Stimulated activated CD4-positive, alpha-beta T cell treated with anti-CD3 and anti-CD28 coated beads, Interleukin-1b, Interleukin-23, amount 100 ng/mL, for 4 hours (primary cell): ENCODE measurements at regions not wholly inside any gene's neighbourhood (a gene's known extent, or its start where the extent isn't known, plus 50 kb on each side); places are given as distances from the start of the nearest gene placed in this dataset.

ENCODE experiments used
- DNase-seq, 2 donors: peaks; one replicate each; pipeline ENCODE4 v3.0.0-alpha.2; 2020; ENCODE audit warnings: low read depth in 2 of 2

DNA sequence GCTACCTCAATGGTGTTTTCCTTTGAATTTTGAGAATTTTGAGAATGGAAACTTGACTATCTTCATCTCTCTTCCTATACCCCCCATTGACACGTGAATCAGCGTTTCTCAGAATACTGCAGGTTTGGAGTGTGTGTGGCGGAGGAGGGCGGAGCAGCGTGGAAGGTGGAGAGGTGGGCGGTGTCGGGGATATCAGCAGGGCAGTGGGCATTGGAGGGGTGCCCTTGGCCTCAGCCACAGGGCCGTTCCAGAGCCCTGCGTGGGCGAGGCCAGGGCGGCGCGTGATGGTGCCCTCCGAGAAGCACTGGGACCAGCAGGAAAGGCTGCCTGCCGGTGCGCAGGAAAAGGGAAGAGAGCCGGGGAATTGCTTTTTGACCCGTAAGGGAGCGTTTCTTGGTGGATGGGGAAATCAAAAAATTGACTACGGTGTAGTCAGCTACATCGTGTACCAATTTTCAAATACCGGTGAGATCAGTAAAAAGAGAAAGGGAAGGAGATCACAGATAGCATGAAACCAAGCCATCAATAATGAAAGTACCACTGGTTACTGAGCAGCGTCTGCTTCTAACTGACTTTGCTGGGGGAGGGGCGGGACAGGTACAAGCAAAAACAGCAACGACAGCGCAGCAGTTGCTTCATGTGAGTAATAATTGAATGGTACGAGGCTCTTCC is 82.7 kb upstream of the DUSP22 start:
- peak; percentile 46 to 52 for DNase-seq

DNA sequence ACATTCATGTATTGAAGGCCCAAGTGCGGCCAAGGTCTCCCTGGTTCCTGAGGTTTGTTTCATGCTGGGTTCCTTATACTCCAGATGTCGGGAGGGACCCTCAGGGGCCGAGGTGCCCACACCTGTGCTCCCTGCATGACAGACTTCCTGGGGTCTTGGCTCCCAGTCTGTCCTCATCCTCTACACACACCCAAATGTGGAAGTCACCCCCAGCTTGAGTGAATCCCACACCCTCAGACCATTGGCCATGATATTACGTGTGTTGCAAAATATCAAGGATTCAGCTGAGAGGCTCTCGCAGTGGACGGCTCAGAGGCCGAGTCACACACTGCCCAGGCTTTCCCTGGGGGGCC is 82.2 kb upstream of the DUSP22 start:
- no peak for DNase-seq

DNA sequence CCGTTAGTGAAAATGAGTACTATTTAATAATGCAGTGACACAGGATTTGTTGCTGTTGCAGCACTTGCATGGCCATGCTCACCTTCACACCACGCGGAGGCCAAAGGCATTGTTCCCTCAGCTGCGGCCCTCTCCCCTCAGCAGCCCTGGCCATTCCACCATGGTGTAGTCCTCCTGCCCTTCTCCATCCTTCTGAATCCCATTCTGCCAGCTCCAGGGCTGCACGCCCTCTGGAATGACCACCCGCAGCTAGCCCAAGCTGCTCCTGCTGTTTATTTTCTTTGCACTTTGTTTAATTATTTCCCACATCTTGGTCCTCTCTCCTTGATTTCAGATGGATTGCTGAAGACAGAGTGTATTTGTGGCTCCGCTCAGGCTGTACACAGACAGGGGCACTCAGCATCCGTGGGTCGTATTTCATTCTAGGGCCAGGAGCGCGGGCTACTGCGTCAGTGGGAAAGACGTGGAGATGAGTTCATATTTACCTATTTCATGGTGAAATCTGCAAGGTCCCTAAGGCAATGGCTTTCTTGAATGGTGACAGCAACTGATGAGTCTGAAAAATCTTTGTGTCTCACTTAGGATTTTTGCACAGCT is 81.4 kb upstream of the DUSP22 start:
- no peak for DNase-seq

DNA sequence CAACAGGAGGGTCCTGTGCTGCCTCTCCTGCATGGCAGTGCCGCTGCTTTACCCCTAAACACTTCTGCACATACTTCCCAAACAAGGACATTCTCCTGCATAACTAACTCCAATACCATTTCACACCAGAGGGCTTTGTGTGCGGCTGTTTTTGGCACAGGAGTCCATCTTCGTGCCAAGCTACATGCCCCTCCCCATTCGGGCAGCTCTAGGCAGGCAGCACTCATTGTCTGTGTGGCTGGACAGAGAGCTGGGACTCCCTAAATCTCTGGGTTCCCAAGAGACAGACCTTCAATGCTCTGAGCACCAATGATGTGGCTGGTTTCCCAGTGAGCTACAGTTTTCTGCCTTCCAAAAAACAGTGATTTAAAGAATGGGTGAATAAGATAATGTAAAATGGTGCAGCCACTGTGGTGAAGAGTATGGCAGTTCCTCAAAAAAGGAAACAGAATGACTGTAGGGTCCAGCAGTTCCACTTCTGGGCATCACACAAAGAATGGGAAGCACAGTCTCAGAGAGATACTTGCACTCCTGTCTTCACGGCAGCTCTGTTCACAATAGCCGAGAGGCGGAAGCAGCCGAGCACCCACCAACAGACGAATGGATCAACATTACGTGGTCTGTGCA is 80.3 kb upstream of the DUSP22 start:
- no peak for DNase-seq

DNA sequence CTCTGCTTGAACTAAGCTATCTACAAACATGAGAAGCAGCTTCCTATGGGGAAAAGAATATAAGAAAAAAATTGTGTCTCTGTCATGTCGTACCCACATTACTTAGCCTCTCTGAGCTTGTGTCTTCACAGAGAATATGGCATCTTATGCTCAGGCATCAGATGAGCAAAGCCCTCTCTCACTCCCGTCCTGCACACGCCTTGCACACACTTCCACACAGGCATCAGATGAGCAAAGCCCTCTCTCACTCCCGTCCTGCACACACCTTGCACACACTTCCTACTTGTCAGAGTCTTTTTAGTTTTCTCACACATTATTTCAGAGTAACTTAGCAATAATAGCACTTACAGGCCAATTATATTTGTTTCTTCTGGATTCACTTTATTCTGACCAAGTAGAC is 79.0 kb upstream of the DUSP22 start:
- no peak for DNase-seq

DNA sequence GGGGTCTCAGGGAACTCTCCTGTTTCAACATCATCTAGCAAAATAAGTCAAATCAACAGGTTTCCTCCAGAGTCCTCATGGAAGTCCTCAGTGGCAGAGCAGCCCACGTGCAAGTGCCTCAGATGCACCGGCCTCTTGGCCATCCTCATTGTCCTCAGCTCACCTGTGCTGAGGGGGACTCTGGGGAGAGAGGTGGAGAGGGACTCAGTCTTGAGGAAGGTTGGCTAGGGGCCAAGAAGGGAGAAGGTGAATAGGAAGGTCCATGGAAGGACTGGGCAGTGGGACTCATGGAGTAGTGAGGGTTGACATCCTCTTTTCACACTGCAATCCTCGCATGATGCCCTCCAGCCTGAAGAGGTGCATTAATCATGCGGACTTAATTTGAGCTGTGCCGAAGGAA is 77.9 kb upstream of the DUSP22 start:
- no peak for DNase-seq

DNA sequence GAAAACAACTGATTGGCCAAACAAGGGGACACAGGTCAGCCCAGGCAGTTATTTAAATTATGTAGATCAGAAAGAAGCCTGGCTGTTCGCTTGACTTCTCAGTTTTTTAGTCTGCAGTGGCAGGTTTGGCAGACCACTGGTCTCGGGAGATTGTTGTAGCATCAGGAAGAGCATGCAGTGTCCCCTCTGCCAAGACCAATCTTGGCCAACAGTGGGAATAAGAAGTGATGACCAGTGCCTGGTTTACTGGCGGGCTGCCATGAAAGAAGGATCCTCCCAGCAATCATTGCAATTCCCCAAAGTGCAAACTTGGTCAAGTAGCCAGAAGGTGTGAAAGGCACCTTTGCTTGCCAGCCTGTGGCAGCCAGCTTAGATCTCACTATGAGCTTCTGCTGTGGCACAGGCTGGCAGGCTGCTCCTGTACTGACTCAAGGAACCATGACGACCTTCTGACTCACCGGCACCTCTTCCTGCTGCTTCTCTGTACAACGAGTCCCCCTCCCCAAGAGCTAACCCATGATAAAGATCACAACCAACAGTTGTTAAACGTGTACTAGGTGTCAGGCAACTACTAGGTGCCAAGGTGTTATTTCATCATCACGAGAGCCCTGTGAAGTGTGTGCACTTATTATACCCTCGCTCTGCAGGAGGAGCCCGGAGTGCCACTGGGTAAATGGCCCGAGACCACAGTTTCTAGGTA is 76.8 kb upstream of the DUSP22 start:
- DNase-seq: peak; percentile 42 to 48

- no peak for DNase-seq
Measured at GRCh38 chr6:217048-217659, 75.1 kb upstream of the DUSP22 start.

GRCh38 chr6:218153-219018 is 73.9 kb upstream of the DUSP22 start:
- no peak for DNase-seq

- DNase-seq: no peak
Measured at GRCh38 chr6:219019-219570, 73.2 kb upstream of the DUSP22 start.

- DNase-seq: no peak
Measured at GRCh38 chr6:219641-220198, 72.6 kb upstream of the DUSP22 start.

DNA sequence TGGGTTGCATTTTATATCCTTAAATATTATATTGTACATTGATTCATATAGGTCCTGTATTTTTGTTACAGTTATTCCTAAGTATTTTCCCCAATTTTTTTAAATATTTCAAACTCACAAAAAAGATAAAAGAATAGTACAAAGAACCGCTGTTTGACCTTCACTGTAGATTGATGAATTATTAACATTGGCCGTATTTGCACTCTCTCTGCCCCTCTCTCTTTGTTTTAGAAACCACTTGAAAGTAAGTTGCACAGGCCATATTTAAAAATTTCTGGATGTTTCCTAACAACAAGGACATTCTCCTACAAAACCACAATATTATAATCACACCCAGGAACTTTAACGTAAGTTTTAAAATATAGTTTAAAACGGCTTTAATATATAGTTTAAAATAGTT is 72.0 kb upstream of the DUSP22 start:
- no peak for DNase-seq

DNA sequence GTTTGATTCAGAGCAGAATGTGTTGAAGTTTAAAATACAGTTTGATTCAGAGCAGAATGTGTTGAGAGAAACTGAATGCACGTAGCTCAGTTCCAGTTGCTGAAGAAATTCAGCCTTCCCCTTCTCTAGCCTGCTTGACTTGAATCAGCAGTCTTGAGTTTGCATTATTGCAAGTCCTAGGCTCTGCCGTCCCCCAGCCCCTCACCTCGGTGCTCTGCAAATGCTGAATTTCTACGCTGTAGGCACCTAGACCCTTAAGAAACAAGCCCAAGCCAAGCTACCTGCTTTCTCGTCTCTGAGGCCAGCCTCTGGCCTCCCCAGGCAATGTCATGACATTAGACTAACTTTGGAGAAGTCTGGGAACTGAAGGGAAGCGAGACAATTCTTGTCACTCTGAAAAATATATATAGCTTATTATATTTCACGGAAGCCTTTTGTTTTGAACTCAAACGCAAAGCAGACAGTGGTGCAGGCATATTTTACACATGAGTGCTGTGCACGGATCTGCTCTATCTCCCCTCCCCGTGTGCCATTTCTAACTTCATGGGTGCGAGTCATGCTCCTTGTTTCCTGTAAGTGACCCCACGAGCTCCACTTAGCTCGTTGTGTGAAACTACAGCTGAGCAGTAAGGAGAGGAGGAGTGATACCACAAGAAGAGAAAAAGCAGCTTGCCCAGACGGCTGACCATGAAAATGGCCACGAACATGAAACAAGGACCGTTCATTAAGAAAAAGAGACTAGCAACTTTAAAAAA is 71.4 kb upstream of the DUSP22 start:
- DNase-seq: no peak

DNA sequence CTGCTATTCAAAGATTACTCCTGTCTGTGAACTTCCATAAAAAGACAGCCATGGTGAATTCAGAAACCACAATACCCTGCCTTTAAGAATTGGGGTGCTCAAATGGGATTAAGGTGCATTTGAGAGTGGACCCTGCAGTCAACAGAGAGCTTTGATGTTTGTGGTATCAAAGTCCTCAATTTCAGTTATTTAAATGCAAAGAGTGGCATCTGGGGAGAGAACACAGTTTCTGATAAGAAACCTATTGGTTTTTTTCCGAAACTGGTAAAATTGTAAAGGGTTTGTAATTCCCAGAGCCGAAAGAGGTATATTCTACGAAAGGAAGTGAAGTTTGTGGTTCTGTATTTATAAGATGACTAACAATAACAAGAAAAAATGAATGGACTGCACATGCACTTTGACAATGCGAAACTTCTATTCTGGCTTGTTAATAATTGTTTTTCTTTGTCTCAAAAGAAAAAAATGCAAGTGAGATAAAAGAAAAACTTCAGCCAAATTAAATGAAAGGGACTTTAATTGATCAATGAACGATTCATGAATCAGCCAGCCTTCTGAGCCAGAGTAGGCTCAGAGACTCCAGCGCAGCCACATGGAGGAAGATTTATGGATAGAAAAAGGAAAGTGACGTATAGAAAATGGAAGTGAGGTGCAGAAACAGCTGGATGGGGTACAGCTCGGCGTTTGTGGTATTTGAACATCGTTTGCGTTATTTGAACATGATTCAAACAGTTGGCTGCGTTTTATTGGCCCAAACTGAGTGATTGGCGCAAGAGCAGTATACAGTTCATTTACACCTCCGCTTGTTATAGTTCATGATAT is 70.5 kb upstream of the DUSP22 start:
- DNase-seq: no peak

DNA sequence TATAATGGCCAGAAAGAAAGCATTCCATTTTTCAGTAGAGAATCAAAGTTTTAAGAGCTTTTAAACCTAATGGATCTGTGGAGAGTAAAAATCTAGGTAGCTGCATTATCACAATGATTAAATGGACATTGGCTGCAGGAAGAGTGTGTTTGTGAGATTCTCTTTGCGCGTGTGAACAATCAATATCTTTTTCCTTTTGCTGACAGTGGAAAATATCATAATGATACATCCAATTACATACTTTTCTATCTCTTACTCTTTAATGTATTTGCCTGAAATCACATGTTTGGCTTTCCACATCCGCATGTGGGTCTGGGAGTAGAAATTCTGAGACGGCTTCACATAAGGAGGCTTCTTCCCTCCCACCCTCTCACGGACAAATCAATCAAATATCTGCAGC is 69.8 kb upstream of the DUSP22 start:
- DNase-seq: no peak

GRCh38 chr6:223136-223535 is 69.2 kb upstream of the DUSP22 start:
- no peak for DNase-seq

- no peak for DNase-seq
Measured at GRCh38 chr6:223763-224162, 68.5 kb upstream of the DUSP22 start.

- no peak for DNase-seq
Measured at GRCh38 chr6:224350-224749, 67.9 kb upstream of the DUSP22 start.

GRCh38 chr6:225121-225721 is 67.1 kb upstream of the DUSP22 start:
- DNase-seq: peak; percentile 49 to 51
